HG03439 (cell line): ENCODE measurements at regions not wholly inside any gene's neighbourhood (a gene's known extent, or its start where the extent isn't known, plus 50 kb on each side); places are given as distances from the start of the nearest gene placed in this dataset.
"Not testable (repeated sequence)": the region's sequence is repeated elsewhere in the genome, so short reads cannot be mapped to it uniquely, and the experiment has no call there.

ENCODE experiments used
- ATAC-seq: cut with Tn5 transposase; IDR thresholded peaks from one replicate; pipeline ENCODE4 v1.9.1; 2021; ENCODE audit warnings: mild to moderate bottlenecking, moderate library complexity; ENCODE audit not compliant: unreplicated experiment

- ATAC-seq = no peak
These were observed 378.8 kb downstream of the MED13L start for GRCh38 chr12:115898670-115899069.

GRCh38 chr12:115897729-115898128 lies 379.8 kb downstream of the MED13L start:
- ATAC-seq = no peak

GRCh38 chr12:115895247-115895646 lies 382.2 kb downstream of the MED13L start:
- ATAC-seq = no peak

- no peak for ATAC-seq
These were observed 385.8 kb downstream of the MED13L start for GRCh38 chr12:115891556-115892164.

GRCh38 chr12:115886666-115887065 lies 390.8 kb downstream of the MED13L start:
- no peak for ATAC-seq

- no peak for ATAC-seq
These were observed 392.3 kb downstream of the MED13L start for GRCh38 chr12:115885040-115885690.

GRCh38 chr12:115882936-115883335 lies 394.6 kb downstream of the MED13L start:
- no peak for ATAC-seq

- no peak for ATAC-seq
These were observed 397.3 kb downstream of the MED13L start for GRCh38 chr12:115880238-115880637.

GRCh38 chr12:115879354-115879753 lies 398.1 kb downstream of the MED13L start:
- ATAC-seq = no peak

- no peak for ATAC-seq
These were observed 403.9 kb downstream of the MED13L start for GRCh38 chr12:115873451-115874082.

- no peak for ATAC-seq
These were observed 404.6 kb downstream of the MED13L start for GRCh38 chr12:115872919-115873357.

GRCh38 chr12:115872212-115872611 lies 405.3 kb downstream of the MED13L start:
- ATAC-seq = no peak

GRCh38 chr12:115871714-115872113 lies 405.8 kb downstream of the MED13L start:
- no peak for ATAC-seq

- ATAC-seq = no peak
These were observed 407.0 kb downstream of the MED13L start for GRCh38 chr12:115870510-115870909.

GRCh38 chr12:115870021-115870420 lies 407.5 kb downstream of the MED13L start:
- ATAC-seq = no peak

- ATAC-seq = no peak
These were observed 407.9 kb downstream of the MED13L start for GRCh38 chr12:115869604-115870003.

- no peak for ATAC-seq
These were observed 408.9 kb downstream of the MED13L start for GRCh38 chr12:115868624-115869023.

GRCh38 chr12:115867854-115868253 lies 409.6 kb downstream of the MED13L start:
- ATAC-seq = no peak

- no peak for ATAC-seq
These were observed 410.5 kb downstream of the MED13L start for GRCh38 chr12:115866909-115867525.

- not testable (repeated sequence) for ATAC-seq
These were observed 411.2 kb downstream of the MED13L start for GRCh38 chr12:115866281-115866680.

- no peak for ATAC-seq
These were observed 413.1 kb downstream of the MED13L start for GRCh38 chr12:115864396-115864795.

- ATAC-seq = no peak
These were observed 416.9 kb downstream of the MED13L start for GRCh38 chr12:115860619-115861018.
